ENCODE measurements at regions not wholly inside any gene's neighbourhood (a gene's known extent, or its start where the extent isn't known, plus 50 kb on each side); places are given as distances from the start of the nearest gene placed in this dataset.

GRCh38 chr3:8183627-8184026, 318.0 kb upstream of the LMCD1 start:
- no peak for TF ChIP-seq CTCF (IDR thresholded peaks at IDR 0.05; ENCODE audit: control insufficient read depth, insufficient read depth, low read depth, low read length, missing control alignments)
- DNase-seq (ENCODE audit: low read depth), result no peak
- no peak overlapping the region for H3K4me3 ChIP-seq (ENCODE audit: control insufficient read depth, low read depth, low read length)

DNA sequence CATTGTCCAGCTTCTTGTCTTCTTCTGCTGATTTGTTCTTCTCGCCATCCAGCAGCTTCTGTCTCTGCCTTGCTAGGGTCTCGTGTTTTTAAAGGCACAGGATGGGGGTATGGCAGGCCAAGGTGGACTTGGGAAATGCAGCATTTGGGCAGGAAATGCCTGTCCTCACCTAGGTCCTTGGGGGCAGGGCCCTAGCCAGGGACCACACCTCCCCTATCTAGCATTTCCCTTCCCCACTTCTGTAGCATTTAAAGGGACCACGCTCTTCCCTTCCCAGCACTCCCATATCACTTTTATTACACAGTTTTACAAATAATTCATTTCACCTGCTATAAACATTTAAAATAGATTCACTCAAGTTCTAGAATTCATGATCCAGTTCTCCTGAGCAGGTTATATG, 315.4 kb upstream of the LMCD1 start:
- no peak for DNase-seq (ENCODE audit: low read depth)
- TF ChIP-seq CTCF (IDR thresholded peaks at IDR 0.05; ENCODE audit: control insufficient read depth, insufficient read depth, low read depth, low read length, missing control alignments), result no peak
- H3K4me3 ChIP-seq (ENCODE audit: control insufficient read depth, low read depth, low read length), result no peak overlapping the region

GRCh38 chr3:8187996-8188395, 313.6 kb upstream of the LMCD1 start:
- no peak overlapping the region for H3K4me3 ChIP-seq (ENCODE audit: control insufficient read depth, low read depth, low read length)
- TF ChIP-seq CTCF (IDR thresholded peaks at IDR 0.05; ENCODE audit: control insufficient read depth, insufficient read depth, low read depth, low read length, missing control alignments), result no peak
- DNase-seq (ENCODE audit: low read depth), result no peak

DNA sequence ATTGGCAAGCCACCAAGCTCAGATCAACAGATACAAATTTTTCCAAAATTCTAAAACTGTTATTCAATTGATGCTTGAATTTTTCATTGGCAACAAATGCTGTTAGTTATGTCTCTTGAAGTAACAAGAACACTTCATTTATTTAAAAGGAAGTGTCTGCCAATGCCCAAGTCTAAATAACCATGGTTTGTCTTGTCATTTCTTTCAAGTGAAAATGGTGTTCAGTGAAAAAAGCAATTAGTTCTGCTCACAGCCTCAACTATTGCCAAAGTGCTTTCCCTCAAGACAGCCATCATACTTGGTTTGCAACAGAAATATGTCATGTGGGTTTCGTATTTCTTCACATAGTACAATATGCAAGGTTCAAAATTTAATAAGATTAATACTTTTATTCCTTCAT, 312.6 kb upstream of the LMCD1 start:
- H3K4me3 ChIP-seq (ENCODE audit: control insufficient read depth, low read depth, low read length), result no peak overlapping the region
- no peak for TF ChIP-seq CTCF (IDR thresholded peaks at IDR 0.05; ENCODE audit: control insufficient read depth, insufficient read depth, low read depth, low read length, missing control alignments)
- DNase-seq (ENCODE audit: low read depth), result no peak

DNA sequence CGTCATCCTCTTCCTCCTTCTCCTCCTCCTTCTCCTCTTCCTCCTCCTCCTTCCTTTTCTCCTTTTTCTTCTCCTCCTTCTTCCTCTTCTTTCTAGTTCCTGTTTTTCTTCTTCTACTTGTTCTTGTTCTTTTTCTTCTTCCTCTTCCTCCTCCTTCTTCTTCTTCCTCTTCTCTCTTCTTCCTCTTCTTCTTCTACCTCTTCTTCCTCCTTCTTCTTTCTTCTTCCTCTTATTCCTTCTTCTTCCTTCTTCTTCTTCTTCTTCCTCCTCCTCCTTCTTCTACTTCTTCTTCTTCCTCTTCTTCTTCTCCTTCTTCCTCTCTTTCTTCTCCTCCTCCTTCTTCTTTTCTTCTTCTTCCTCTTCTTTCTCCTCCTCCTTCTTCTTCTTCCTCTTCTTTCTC, 310.2 kb upstream of the LMCD1 start:
- H3K4me3 ChIP-seq (ENCODE audit: control insufficient read depth, low read depth, low read length), result no peak overlapping the region
- DNase-seq (ENCODE audit: low read depth), result no peak
- no peak for TF ChIP-seq CTCF (IDR thresholded peaks at IDR 0.05; ENCODE audit: control insufficient read depth, insufficient read depth, low read depth, low read length, missing control alignments)

GRCh38 chr3:8197384-8197783, 304.2 kb upstream of the LMCD1 start:
- DNase-seq (ENCODE audit: low read depth), result no peak
- no peak for TF ChIP-seq CTCF (IDR thresholded peaks at IDR 0.05; ENCODE audit: control insufficient read depth, insufficient read depth, low read depth, low read length, missing control alignments)
- no peak overlapping the region for H3K4me3 ChIP-seq (ENCODE audit: control insufficient read depth, low read depth, low read length)

DNA sequence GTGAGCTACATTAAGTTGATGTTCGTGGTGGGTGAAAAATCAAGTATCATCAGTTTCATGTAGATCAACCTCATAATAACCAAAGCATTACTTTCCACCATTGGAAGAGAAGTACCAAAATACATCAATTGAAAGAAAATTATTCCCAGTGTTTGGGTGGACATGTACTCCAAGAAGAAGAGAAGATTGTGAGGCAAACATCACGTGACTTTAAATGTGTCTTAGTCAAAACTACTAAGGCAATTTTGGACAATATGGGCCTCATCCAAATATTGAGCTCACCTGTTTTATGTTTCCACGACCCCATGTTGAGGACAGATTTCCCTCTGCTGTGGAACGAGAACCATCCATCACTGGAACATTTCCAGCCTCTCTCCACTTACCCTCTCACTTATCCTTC, 303.0 kb upstream of the LMCD1 start:
- TF ChIP-seq CTCF (IDR thresholded peaks at IDR 0.05; ENCODE audit: control insufficient read depth, insufficient read depth, low read depth, low read length, missing control alignments), result no peak
- DNase-seq (ENCODE audit: low read depth), result no peak

More for the DNA sequence above, 303.0 kb upstream of the LMCD1 start:
- H3K4me3 ChIP-seq (ENCODE audit: control insufficient read depth, low read depth, low read length), result no peak overlapping the region
